Ovary (tissue), 3 donors: ENCODE measurements at regions not wholly inside any gene's neighbourhood (a gene's known extent, or its start where the extent isn't known, plus 50 kb on each side); places are given as distances from the start of the nearest gene placed in this dataset.

Source experiments
- POLR2A ChIP-seq: fragments of 450-650 bp; IDR thresholded peaks from one replicate; pipeline ENCODE4 v1.6.1; 2017; ENCODE audit warnings: antibody characterized with exemption, mild to moderate bottlenecking, moderate library complexity
- TF ChIP-seq, protein P1 (sequence below), 3 donors: fragments of 450-650 bp in 2 of 3; fragments of 200-600 bp in 1 of 3; IDR thresholded peaks; one replicate each; pipeline versions ENCODE4 v1.5.1 to v1.8.0; 2016 to 2022; ENCODE audit warnings: antibody characterized with exemption in 3 of 3, mild to moderate bottlenecking in 1 of 3
- donor health status: DM: no; HTN: no; CAD: no.

DNA sequence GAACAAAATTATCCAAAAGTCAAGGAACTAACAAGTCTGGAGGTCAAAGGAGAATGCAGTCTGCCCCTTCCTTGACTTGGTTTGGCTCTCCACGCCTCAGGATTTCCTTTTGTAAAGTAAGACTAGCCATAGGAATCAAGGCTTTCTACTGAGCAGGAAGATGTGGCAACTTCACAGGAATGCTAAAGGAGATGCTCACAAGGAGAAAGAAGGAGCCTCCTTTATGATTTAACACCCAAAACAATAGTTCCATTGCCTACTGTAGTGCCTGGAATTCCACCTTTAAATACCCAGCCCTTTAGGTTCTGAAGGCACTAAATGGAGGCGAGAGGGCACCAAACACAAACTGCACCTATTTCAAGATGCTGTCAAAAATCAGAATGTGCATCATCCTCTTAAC lies 176.3 kb upstream of the NFIA start:
- no peak for TF ChIP-seq POLR2A
- TF ChIP-seq, protein P1, sequence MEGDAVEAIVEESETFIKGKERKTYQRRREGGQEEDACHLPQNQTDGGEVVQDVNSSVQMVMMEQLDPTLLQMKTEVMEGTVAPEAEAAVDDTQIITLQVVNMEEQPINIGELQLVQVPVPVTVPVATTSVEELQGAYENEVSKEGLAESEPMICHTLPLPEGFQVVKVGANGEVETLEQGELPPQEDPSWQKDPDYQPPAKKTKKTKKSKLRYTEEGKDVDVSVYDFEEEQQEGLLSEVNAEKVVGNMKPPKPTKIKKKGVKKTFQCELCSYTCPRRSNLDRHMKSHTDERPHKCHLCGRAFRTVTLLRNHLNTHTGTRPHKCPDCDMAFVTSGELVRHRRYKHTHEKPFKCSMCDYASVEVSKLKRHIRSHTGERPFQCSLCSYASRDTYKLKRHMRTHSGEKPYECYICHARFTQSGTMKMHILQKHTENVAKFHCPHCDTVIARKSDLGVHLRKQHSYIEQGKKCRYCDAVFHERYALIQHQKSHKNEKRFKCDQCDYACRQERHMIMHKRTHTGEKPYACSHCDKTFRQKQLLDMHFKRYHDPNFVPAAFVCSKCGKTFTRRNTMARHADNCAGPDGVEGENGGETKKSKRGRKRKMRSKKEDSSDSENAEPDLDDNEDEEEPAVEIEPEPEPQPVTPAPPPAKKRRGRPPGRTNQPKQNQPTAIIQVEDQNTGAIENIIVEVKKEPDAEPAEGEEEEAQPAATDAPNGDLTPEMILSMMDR (IDR thresholded peaks at IDR 0.05), result no peak
